K562 (cell line): ENCODE measurements at regions not wholly inside any gene's neighbourhood (a gene's known extent, or its start where the extent isn't known, plus 50 kb on each side); places are given as distances from the start of the nearest gene placed in this dataset.

ENCODE experiments used
- ARID1B ChIP-seq: fragments of 450-650 bp; IDR thresholded peaks from 2 replicates; pipeline ENCODE4 v1.6.1; 2016; ENCODE audit warnings: antibody characterized with exemption, mild to moderate bottlenecking, inconsistent platforms
- CEBPG ChIP-seq, 3 experiments: fragments of 200-800 bp in 1 of 3; sonication (Bioruptor generic) in 1 of 3; sonication (generic) in 1 of 3; formaldehyde crosslinking in 1 of 3; IDR thresholded peaks in 2 of 3; conservative IDR thresholded peaks in 1 of 3; 2 replicates each; pipeline versions ENCODE4 v1.6.1 to v1.8.0; 2016 to 2022; ENCODE audit warnings: missing compliant biosample characterization in 2 of 3, missing genetic modification characterization in 2 of 3, mild to moderate bottlenecking in 1 of 3, missing genetic modification reagents in 1 of 3
- CTBP1 ChIP-seq: fragments of 450-650 bp; IDR thresholded peaks from 2 replicates; pipeline ENCODE4 v1.6.1; 2016; ENCODE audit warnings: borderline replicate concordance
- ERF ChIP-seq: fragments of 450-650 bp; formaldehyde crosslinking; IDR thresholded peaks from 2 replicates; pipeline ENCODE4 v1.4.0; 2020; ENCODE audit warnings: mild to moderate bottlenecking, mixed read lengths
- HNRNPH1 ChIP-seq: fragments of 200-400 bp; formaldehyde crosslinking; optimal IDR thresholded peaks from 2 replicates; pipeline ENCODE3; 2017; ENCODE audit warnings: low read depth, mild to moderate bottlenecking, low read length, moderate library complexity
- KDM2B ChIP-seq: fragments of 250-450 bp; sonication (Bioruptor Pico); IDR thresholded peaks from 2 replicates; pipeline ENCODE4 v1.8.0; 2021; ENCODE audit warnings: mild to moderate bottlenecking, moderate library complexity
- KDM4B ChIP-seq, 2 experiments: fragments of 450-650 bp in 1 of 2; sonication (generic) in 1 of 2; IDR thresholded peaks; 2 replicates each; pipeline ENCODE4 v1.6.1; 2016 to 2017; ENCODE audit warnings: borderline replicate concordance in 2 of 2, antibody characterized with exemption in 1 of 2, low read depth in 1 of 2, mild to moderate bottlenecking in 1 of 2
- KHSRP ChIP-seq: fragments of 450-650 bp; IDR thresholded peaks from 2 replicates; pipeline ENCODE4 v1.6.1; 2017
- MEIS2 ChIP-seq: fragments of 450-650 bp; IDR thresholded peaks from 2 replicates; pipeline ENCODE4 v1.6.1; 2014; ENCODE audit warnings: mild to moderate bottlenecking; ENCODE audit not compliant: partially characterized antibody
- RBFOX2 ChIP-seq: fragments of 200-400 bp; formaldehyde crosslinking; IDR thresholded peaks from 2 replicates; pipeline ENCODE4 v1.6.1; 2017; ENCODE audit warnings: low read depth, mild to moderate bottlenecking, low read length, moderate library complexity
- XRCC4 ChIP-seq: IDR thresholded peaks from one replicate; pipeline ENCODE4 v1.6.1; 2011; ENCODE audit not compliant: insufficient read depth, insufficient read length; ENCODE audit errors: extremely low read depth
- ZNF140 ChIP-seq: fragments of 250-450 bp; sonication (Bioruptor Pico); IDR thresholded peaks from 2 replicates; pipeline ENCODE4 v1.8.0; 2021; ENCODE audit warnings: moderate library complexity, mild to moderate bottlenecking, inconsistent platforms
- TF ChIP-seq, protein P1 (sequence below): fragments of 250-450 bp; sonication (Bioruptor Pico); IDR thresholded peaks from 2 replicates; pipeline ENCODE4 v1.4.0; 2020; ENCODE audit warnings: mild to moderate bottlenecking, moderate library complexity
- TF ChIP-seq, protein P2 (sequence below), 2 experiments: fragments of 450-650 bp in 1 of 2; IDR thresholded peaks; 2 replicates each; pipeline ENCODE4 v1.6.1; 2011 to 2017; ENCODE audit warnings: low read depth in 2 of 2, antibody characterized with exemption in 1 of 2, borderline replicate concordance in 1 of 2, low read length in 1 of 2, mild to moderate bottlenecking in 1 of 2, mixed read lengths in 1 of 2; ENCODE audit not compliant: control insufficient read depth in 1 of 2
- TF ChIP-seq, protein P3 (sequence below): fragments of 450-650 bp; IDR thresholded peaks from 2 replicates; pipeline ENCODE4 v1.7.1; 2018; ENCODE audit warnings: mild to moderate bottlenecking, low read depth; ENCODE audit not compliant: partially characterized antibody
- TF ChIP-seq, protein P4 (sequence below), 2 experiments: fragments of 450-650 bp in 1 of 2; sonication (generic) in 1 of 2; formaldehyde crosslinking in 1 of 2; IDR thresholded peaks in 1 of 2; conservative IDR thresholded peaks in 1 of 2; 2 replicates each; pipeline versions ENCODE4 v1.6.1 to v1.8.1; 2016 to 2023; ENCODE audit warnings: mild to moderate bottlenecking in 2 of 2, moderate library complexity in 2 of 2, inconsistent platforms in 1 of 2, missing genetic modification reagents in 1 of 2

DNA sequence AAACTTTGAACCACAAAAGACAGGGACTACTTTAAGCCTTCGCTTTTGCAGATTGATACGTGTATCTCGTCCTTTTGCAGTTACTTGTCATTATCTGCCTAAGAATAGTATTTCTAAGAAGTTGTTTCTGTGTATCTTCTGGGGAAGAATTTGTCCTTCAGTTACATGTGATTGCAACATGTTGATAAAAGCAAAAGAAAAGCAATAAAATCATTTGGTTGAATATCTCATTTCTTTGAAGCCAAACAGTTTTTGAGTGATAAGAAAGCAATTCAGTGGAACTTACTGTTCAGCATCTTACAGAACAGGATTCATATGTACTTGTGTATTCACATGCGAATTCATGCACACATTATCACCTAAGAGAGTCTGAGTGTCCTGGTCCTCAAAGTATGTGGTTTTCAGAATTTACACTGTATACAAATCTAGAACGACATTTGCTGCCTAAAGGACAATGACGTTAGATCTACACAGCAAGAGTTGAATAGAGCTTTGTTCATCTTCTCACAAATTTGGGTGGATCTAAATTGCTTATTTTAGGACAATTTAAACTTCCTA is 66.7 kb upstream of the MRPS6 start (continued):
- TF ChIP-seq, protein P1, sequence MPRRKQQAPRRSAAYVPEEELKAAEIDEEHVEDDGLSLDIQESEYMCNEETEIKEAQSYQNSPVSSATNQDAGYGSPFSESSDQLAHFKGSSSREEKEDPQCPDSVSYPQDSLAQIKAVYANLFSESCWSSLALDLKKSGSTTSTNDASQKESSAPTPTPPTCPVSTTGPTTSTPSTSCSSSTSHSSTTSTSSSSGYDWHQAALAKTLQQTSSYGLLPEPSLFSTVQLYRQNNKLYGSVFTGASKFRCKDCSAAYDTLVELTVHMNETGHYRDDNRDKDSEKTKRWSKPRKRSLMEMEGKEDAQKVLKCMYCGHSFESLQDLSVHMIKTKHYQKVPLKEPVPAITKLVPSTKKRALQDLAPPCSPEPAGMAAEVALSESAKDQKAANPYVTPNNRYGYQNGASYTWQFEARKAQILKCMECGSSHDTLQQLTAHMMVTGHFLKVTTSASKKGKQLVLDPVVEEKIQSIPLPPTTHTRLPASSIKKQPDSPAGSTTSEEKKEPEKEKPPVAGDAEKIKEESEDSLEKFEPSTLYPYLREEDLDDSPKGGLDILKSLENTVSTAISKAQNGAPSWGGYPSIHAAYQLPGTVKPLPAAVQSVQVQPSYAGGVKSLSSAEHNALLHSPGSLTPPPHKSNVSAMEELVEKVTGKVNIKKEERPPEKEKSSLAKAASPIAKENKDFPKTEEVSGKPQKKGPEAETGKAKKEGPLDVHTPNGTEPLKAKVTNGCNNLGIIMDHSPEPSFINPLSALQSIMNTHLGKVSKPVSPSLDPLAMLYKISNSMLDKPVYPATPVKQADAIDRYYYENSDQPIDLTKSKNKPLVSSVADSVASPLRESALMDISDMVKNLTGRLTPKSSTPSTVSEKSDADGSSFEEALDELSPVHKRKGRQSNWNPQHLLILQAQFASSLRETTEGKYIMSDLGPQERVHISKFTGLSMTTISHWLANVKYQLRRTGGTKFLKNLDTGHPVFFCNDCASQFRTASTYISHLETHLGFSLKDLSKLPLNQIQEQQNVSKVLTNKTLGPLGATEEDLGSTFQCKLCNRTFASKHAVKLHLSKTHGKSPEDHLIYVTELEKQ (CRISPR knock-in tag): no peak
- no peak for TF ChIP-seq ZNF140 (CRISPR knock-in tag)
- no peak for TF ChIP-seq RBFOX2
- no peak for TF ChIP-seq HNRNPH1
- TF ChIP-seq, protein P2, sequence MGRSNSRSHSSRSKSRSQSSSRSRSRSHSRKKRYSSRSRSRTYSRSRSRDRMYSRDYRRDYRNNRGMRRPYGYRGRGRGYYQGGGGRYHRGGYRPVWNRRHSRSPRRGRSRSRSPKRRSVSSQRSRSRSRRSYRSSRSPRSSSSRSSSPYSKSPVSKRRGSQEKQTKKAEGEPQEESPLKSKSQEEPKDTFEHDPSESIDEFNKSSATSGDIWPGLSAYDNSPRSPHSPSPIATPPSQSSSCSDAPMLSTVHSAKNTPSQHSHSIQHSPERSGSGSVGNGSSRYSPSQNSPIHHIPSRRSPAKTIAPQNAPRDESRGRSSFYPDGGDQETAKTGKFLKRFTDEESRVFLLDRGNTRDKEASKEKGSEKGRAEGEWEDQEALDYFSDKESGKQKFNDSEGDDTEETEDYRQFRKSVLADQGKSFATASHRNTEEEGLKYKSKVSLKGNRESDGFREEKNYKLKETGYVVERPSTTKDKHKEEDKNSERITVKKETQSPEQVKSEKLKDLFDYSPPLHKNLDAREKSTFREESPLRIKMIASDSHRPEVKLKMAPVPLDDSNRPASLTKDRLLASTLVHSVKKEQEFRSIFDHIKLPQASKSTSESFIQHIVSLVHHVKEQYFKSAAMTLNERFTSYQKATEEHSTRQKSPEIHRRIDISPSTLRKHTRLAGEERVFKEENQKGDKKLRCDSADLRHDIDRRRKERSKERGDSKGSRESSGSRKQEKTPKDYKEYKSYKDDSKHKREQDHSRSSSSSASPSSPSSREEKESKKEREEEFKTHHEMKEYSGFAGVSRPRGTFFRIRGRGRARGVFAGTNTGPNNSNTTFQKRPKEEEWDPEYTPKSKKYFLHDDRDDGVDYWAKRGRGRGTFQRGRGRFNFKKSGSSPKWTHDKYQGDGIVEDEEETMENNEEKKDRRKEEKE (IDR thresholded peaks at IDR 0.05; ENCODE audit: borderline replicate concordance in 1 of 2, control insufficient read depth in 1 of 2, low read depth in 2 of 2, low read length in 1 of 2): no peak
- TF ChIP-seq XRCC4: no peak
- TF ChIP-seq, protein P3, sequence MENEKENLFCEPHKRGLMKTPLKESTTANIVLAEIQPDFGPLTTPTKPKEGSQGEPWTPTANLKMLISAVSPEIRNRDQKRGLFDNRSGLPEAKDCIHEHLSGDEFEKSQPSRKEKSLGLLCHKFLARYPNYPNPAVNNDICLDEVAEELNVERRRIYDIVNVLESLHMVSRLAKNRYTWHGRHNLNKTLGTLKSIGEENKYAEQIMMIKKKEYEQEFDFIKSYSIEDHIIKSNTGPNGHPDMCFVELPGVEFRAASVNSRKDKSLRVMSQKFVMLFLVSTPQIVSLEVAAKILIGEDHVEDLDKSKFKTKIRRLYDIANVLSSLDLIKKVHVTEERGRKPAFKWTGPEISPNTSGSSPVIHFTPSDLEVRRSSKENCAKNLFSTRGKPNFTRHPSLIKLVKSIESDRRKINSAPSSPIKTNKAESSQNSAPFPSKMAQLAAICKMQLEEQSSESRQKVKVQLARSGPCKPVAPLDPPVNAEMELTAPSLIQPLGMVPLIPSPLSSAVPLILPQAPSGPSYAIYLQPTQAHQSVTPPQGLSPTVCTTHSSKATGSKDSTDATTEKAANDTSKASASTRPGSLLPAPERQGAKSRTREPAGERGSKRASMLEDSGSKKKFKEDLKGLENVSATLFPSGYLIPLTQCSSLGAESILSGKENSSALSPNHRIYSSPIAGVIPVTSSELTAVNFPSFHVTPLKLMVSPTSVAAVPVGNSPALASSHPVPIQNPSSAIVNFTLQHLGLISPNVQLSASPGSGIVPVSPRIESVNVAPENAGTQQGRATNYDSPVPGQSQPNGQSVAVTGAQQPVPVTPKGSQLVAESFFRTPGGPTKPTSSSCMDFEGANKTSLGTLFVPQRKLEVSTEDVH: peak; percentile 23
- TF ChIP-seq, protein P4, sequence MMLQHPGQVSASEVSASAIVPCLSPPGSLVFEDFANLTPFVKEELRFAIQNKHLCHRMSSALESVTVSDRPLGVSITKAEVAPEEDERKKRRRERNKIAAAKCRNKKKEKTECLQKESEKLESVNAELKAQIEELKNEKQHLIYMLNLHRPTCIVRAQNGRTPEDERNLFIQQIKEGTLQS (IDR thresholded peaks at IDR 0.05): no peak; the same call in 1 of the 2 replicates
- TF ChIP-seq, protein P4 (CRISPR knock-in tag; conservative IDR thresholded peaks at IDR 0.05): no peak
- TF ChIP-seq ARID1B: no peak
- TF ChIP-seq MEIS2: peak; percentile 28
- no peak for TF ChIP-seq KDM2B (CRISPR knock-in tag)
- TF ChIP-seq CEBPG (CRISPR knock-in tag; IDR thresholded peaks at IDR 0.05): peak; percentile 83
- peak; percentile 74 to 91 for TF ChIP-seq CEBPG (tag; conservative IDR thresholded peaks at IDR 0.05 in 1 of 2, IDR thresholded peaks at IDR 0.05 in 1 of 2)
- no peak for TF ChIP-seq ERF (CRISPR knock-in tag)
- TF ChIP-seq KDM4B (IDR thresholded peaks at IDR 0.05; ENCODE audit: borderline replicate concordance in 2 of 2, low read depth in 1 of 2): no peak
- TF ChIP-seq KHSRP: no peak
- peak; percentile 36; the same call in 1 of the 2 replicates for TF ChIP-seq CTBP1
